HG03103 (cell line): ENCODE measurements at regions not wholly inside any gene's neighbourhood (a gene's known extent, or its start where the extent isn't known, plus 50 kb on each side); places are given as distances from the start of the nearest gene placed in this dataset.

Experiments
- ATAC-seq: cut with Tn5 transposase; IDR thresholded peaks from one replicate; pipeline ENCODE4 v1.9.1; 2021; ENCODE audit warnings: low read depth; ENCODE audit not compliant: unreplicated experiment

- no peak for ATAC-seq
Measured at GRCh38 chr20:6715401-6715941, 52.0 kb upstream of the BMP2 start.

GRCh38 chr20:6714279-6714711 lies 53.2 kb upstream of the BMP2 start:
- no peak for ATAC-seq

- no peak for ATAC-seq
Measured at GRCh38 chr20:6711951-6712649, 55.4 kb upstream of the BMP2 start.

- ATAC-seq: no peak
Measured at GRCh38 chr20:6709910-6710595, 57.4 kb upstream of the BMP2 start.

GRCh38 chr20:6708010-6708409 lies 59.5 kb upstream of the BMP2 start:
- no peak for ATAC-seq

GRCh38 chr20:6707321-6707831 lies 60.1 kb upstream of the BMP2 start:
- no peak for ATAC-seq

- no peak for ATAC-seq
Measured at GRCh38 chr20:6705926-6706548, 61.4 kb upstream of the BMP2 start.

- no peak for ATAC-seq
Measured at GRCh38 chr20:6705106-6705766, 62.2 kb upstream of the BMP2 start.

- ATAC-seq: no peak
Measured at GRCh38 chr20:6704132-6704861, 63.2 kb upstream of the BMP2 start.

GRCh38 chr20:6703656-6704055 lies 63.8 kb upstream of the BMP2 start:
- ATAC-seq: no peak

GRCh38 chr20:6703047-6703446 lies 64.4 kb upstream of the BMP2 start:
- ATAC-seq: no peak

- no peak for ATAC-seq
Measured at GRCh38 chr20:6702144-6702543, 65.3 kb upstream of the BMP2 start.

GRCh38 chr20:6700563-6701329 lies 66.7 kb upstream of the BMP2 start:
- ATAC-seq: no peak

GRCh38 chr20:6699921-6700562 lies 67.4 kb upstream of the BMP2 start:
- ATAC-seq: no peak

- ATAC-seq: no peak
Measured at GRCh38 chr20:6698723-6699122, 68.8 kb upstream of the BMP2 start.

GRCh38 chr20:6698056-6698455 lies 69.4 kb upstream of the BMP2 start:
- ATAC-seq: no peak

- ATAC-seq: no peak
Measured at GRCh38 chr20:6697228-6697972, 70.1 kb upstream of the BMP2 start.

- no peak for ATAC-seq
Measured at GRCh38 chr20:6696001-6696400, 71.5 kb upstream of the BMP2 start.
